ENCODE measurements at regions not wholly inside any gene's neighbourhood (a gene's known extent, or its start where the extent isn't known, plus 50 kb on each side); places are given as distances from the start of the nearest gene placed in this dataset.

- Histone ChIP-seq H3K9ac (ENCODE audit: low read depth in 1 of 3, low read length in 3 of 3) (no peak overlapping the region), H3K27ac (ENCODE audit: low read depth, low read length) (no peak overlapping the region)
Observed at GRCh38 chr6:150705392-150705791, 105.7 kb downstream of the PLEKHG1 start.

GRCh38 chr6:150710236-150710635, 110.6 kb downstream of the PLEKHG1 start:
- Histone ChIP-seq H3K27me3 (ENCODE audit: control insufficient read depth in 3 of 3, insufficient read depth in 3 of 3, low read length in 3 of 3) (no peaks in the 10 kb centered on the region), H3K9ac (ENCODE audit: low read depth in 1 of 3, low read length in 3 of 3) (no peak overlapping the region), H3K27ac (ENCODE audit: low read depth, low read length) (no peak overlapping the region), H3K4me3 (ENCODE audit: low read length in 3 of 3) (no peak overlapping the region), H3K9me3 (ENCODE audit: control insufficient read depth in 3 of 3, low read length in 3 of 3) (no peaks in the 10 kb centered on the region), H3K36me3 (ENCODE audit: control insufficient read depth in 3 of 3, insufficient read depth in 3 of 3, low read length in 3 of 3) (no peaks in the 10 kb centered on the region), H3K4me1 (ENCODE audit: control insufficient read depth in 3 of 3, insufficient read depth in 3 of 3, low read length in 3 of 3) (peaks cover 0 to 7% (median 6%) of the 10 kb centered on the region in 3 donors)

More at GRCh38 chr6:150705392-150705791, 105.7 kb downstream of the PLEKHG1 start:
- H3K27me3 ChIP-seq (ENCODE audit: control insufficient read depth in 3 of 3, insufficient read depth in 3 of 3, low read length in 3 of 3): no peaks in the 10 kb centered on the region
- peaks cover 0 to 5% (median 4%) of the 10 kb centered on the region in 3 donors for H3K4me1 ChIP-seq (ENCODE audit: control insufficient read depth in 3 of 3, insufficient read depth in 3 of 3, low read length in 3 of 3)
- no peaks in the 10 kb centered on the region for H3K9me3 ChIP-seq (ENCODE audit: control insufficient read depth in 3 of 3, low read length in 3 of 3)
- no peaks in the 10 kb centered on the region for H3K36me3 ChIP-seq (ENCODE audit: control insufficient read depth in 3 of 3, insufficient read depth in 3 of 3, low read length in 3 of 3)
- H3K4me3 ChIP-seq (ENCODE audit: low read length in 3 of 3): no peak overlapping the region

GRCh38 chr6:150711061-150711460, 111.4 kb downstream of the PLEKHG1 start:
- peaks cover 0 to 7% (median 6%) of the 10 kb centered on the region in 3 donors for H3K4me1 ChIP-seq (ENCODE audit: control insufficient read depth in 3 of 3, insufficient read depth in 3 of 3, low read length in 3 of 3)

GRCh38 chr6:150711584-150712504, 112.2 kb downstream of the PLEKHG1 start:
- Histone ChIP-seq H3K36me3 (ENCODE audit: control insufficient read depth in 3 of 3, insufficient read depth in 3 of 3, low read length in 3 of 3) (no peaks in the 10 kb centered on the region), H3K27me3 (ENCODE audit: control insufficient read depth in 3 of 3, insufficient read depth in 3 of 3, low read length in 3 of 3) (no peaks in the 10 kb centered on the region), H3K27ac (ENCODE audit: low read depth, low read length) (no peak overlapping the region), H3K9me3 (ENCODE audit: control insufficient read depth in 3 of 3, low read length in 3 of 3) (no peaks in the 10 kb centered on the region), H3K4me1 (ENCODE audit: control insufficient read depth in 3 of 3, insufficient read depth in 3 of 3, low read length in 3 of 3) (peaks cover 0 to 7% (median 6%) of the 10 kb centered on the region in 3 donors), H3K4me3 (ENCODE audit: low read length in 3 of 3) (no peak overlapping the region), H3K9ac (ENCODE audit: low read depth in 1 of 3, low read length in 3 of 3) (no peak overlapping the region)

More at GRCh38 chr6:150711061-150711460, 111.4 kb downstream of the PLEKHG1 start:
- Histone ChIP-seq H3K27ac (ENCODE audit: low read depth, low read length) (no peak overlapping the region), H3K9ac (ENCODE audit: low read depth in 1 of 3, low read length in 3 of 3) (no peak overlapping the region), H3K36me3 (ENCODE audit: control insufficient read depth in 3 of 3, insufficient read depth in 3 of 3, low read length in 3 of 3) (no peaks in the 10 kb centered on the region), H3K27me3 (ENCODE audit: control insufficient read depth in 3 of 3, insufficient read depth in 3 of 3, low read length in 3 of 3) (no peaks in the 10 kb centered on the region), H3K4me3 (ENCODE audit: low read length in 3 of 3) (no peak overlapping the region), H3K9me3 (ENCODE audit: control insufficient read depth in 3 of 3, low read length in 3 of 3) (no peaks in the 10 kb centered on the region)

GRCh38 chr6:150712505-150713252, 113.0 kb downstream of the PLEKHG1 start:
- peaks cover 0 to 8% (median 6%) of the 10 kb centered on the region in 3 donors for H3K4me1 ChIP-seq (ENCODE audit: control insufficient read depth in 3 of 3, insufficient read depth in 3 of 3, low read length in 3 of 3)
- no peak overlapping the region for H3K27ac ChIP-seq (ENCODE audit: low read depth, low read length)
- H3K27me3 ChIP-seq (ENCODE audit: control insufficient read depth in 3 of 3, insufficient read depth in 3 of 3, low read length in 3 of 3): no peaks in the 10 kb centered on the region
- H3K9me3 ChIP-seq (ENCODE audit: control insufficient read depth in 3 of 3, low read length in 3 of 3): no peaks in the 10 kb centered on the region
- H3K4me3 ChIP-seq (ENCODE audit: low read length in 3 of 3): no peak overlapping the region
- no peak overlapping the region for H3K9ac ChIP-seq (ENCODE audit: low read depth in 1 of 3, low read length in 3 of 3)
- H3K36me3 ChIP-seq (ENCODE audit: control insufficient read depth in 3 of 3, insufficient read depth in 3 of 3, low read length in 3 of 3): no peaks in the 10 kb centered on the region

GRCh38 chr6:150713487-150713886, 113.8 kb downstream of the PLEKHG1 start:
- H3K9me3 ChIP-seq (ENCODE audit: control insufficient read depth in 3 of 3, low read length in 3 of 3): no peaks in the 10 kb centered on the region
- no peak overlapping the region for H3K4me3 ChIP-seq (ENCODE audit: low read length in 3 of 3)
- H3K4me1 ChIP-seq (ENCODE audit: control insufficient read depth in 3 of 3, insufficient read depth in 3 of 3, low read length in 3 of 3): peaks cover 0 to 4% (median 2%) of the 10 kb centered on the region in 3 donors
- no peaks in the 10 kb centered on the region for H3K36me3 ChIP-seq (ENCODE audit: control insufficient read depth in 3 of 3, insufficient read depth in 3 of 3, low read length in 3 of 3)
- no peak overlapping the region for H3K9ac ChIP-seq (ENCODE audit: low read depth in 1 of 3, low read length in 3 of 3)
- H3K27ac ChIP-seq (ENCODE audit: low read depth, low read length): no peak overlapping the region
- no peaks in the 10 kb centered on the region for H3K27me3 ChIP-seq (ENCODE audit: control insufficient read depth in 3 of 3, insufficient read depth in 3 of 3, low read length in 3 of 3)

- H3K9ac ChIP-seq (ENCODE audit: low read depth in 1 of 3, low read length in 3 of 3): no peak overlapping the region
- H3K4me3 ChIP-seq (ENCODE audit: low read length in 3 of 3): no peak overlapping the region
- H3K27ac ChIP-seq (ENCODE audit: low read depth, low read length): no peak overlapping the region
- H3K36me3 ChIP-seq (ENCODE audit: control insufficient read depth in 3 of 3, insufficient read depth in 3 of 3, low read length in 3 of 3): no peaks in the 10 kb centered on the region
- H3K9me3 ChIP-seq (ENCODE audit: control insufficient read depth in 3 of 3, low read length in 3 of 3): no peaks in the 10 kb centered on the region
- no peaks in the 10 kb centered on the region for H3K27me3 ChIP-seq (ENCODE audit: control insufficient read depth in 3 of 3, insufficient read depth in 3 of 3, low read length in 3 of 3)
- H3K4me1 ChIP-seq (ENCODE audit: control insufficient read depth in 3 of 3, insufficient read depth in 3 of 3, low read length in 3 of 3): peaks cover 0 to 4% (median 2%) of the 10 kb centered on the region in 3 donors
Observed at GRCh38 chr6:150713931-150714330, 114.2 kb downstream of the PLEKHG1 start.

GRCh38 chr6:150715133-150715532, 115.4 kb downstream of the PLEKHG1 start:
- Histone ChIP-seq H3K9me3 (ENCODE audit: control insufficient read depth in 3 of 3, low read length in 3 of 3) (no peaks in the 10 kb centered on the region), H3K9ac (ENCODE audit: low read depth in 1 of 3, low read length in 3 of 3) (no peak overlapping the region), H3K4me3 (ENCODE audit: low read length in 3 of 3) (no peak overlapping the region), H3K27me3 (ENCODE audit: control insufficient read depth in 3 of 3, insufficient read depth in 3 of 3, low read length in 3 of 3) (no peaks in the 10 kb centered on the region), H3K4me1 (ENCODE audit: control insufficient read depth in 3 of 3, insufficient read depth in 3 of 3, low read length in 3 of 3) (peaks cover 0 to 4% (median 2%) of the 10 kb centered on the region in 3 donors), H3K36me3 (ENCODE audit: control insufficient read depth in 3 of 3, insufficient read depth in 3 of 3, low read length in 3 of 3) (no peaks in the 10 kb centered on the region), H3K27ac (ENCODE audit: low read depth, low read length) (no peak overlapping the region)

- Histone ChIP-seq H3K27ac (ENCODE audit: low read depth, low read length) (no peak overlapping the region), H3K9me3 (ENCODE audit: control insufficient read depth in 3 of 3, low read length in 3 of 3) (no peaks in the 10 kb centered on the region), H3K4me3 (ENCODE audit: low read length in 3 of 3) (no peak overlapping the region), H3K27me3 (ENCODE audit: control insufficient read depth in 3 of 3, insufficient read depth in 3 of 3, low read length in 3 of 3) (no peaks in the 10 kb centered on the region), H3K9ac (ENCODE audit: low read depth in 1 of 3, low read length in 3 of 3) (no peak overlapping the region), H3K4me1 (ENCODE audit: control insufficient read depth in 3 of 3, insufficient read depth in 3 of 3, low read length in 3 of 3) (peaks cover 0 to 2% (median 0%) of the 10 kb centered on the region in 3 donors), H3K36me3 (ENCODE audit: control insufficient read depth in 3 of 3, insufficient read depth in 3 of 3, low read length in 3 of 3) (no peaks in the 10 kb centered on the region)
Observed at GRCh38 chr6:150717419-150717818, 117.7 kb downstream of the PLEKHG1 start.
